RWPE1 (cell line): ENCODE measurements at regions not wholly inside any gene's neighbourhood (a gene's known extent, or its start where the extent isn't known, plus 50 kb on each side); places are given as distances from the start of the nearest gene placed in this dataset.

Source experiments
- CTCF ChIA-PET: fragments of 350-600 bp; sonication (Branson Sonifier 250); formaldehyde crosslinking; extraction: SDS; loops from one replicate; lab custom pipeline; 2021; lab: Yijun Ruan, JAX
- POLR2A ChIA-PET: fragments of 400-600 bp; formaldehyde crosslinking; extraction: SDS; loops from one replicate; lab custom pipeline; 2020; ENCODE audit warnings: antibody characterized with exemption; ENCODE audit not compliant: low non-redundant PET; lab: Yijun Ruan, JAX
- DNase-seq: peaks from one replicate; pipeline ENCODE4 v3.0.0; 2012; ENCODE audit warnings: low spot score
- H3K27ac ChIP-seq: fragments of 450-650 bp; 2 replicates; pipeline ENCODE4 v1.5.1; 2017
- TF ChIP-seq, protein P1 (sequence below): fragments of 450-650 bp; conservative IDR thresholded peaks from 2 replicates; pipeline ENCODE4 v1.5.1; 2017; ENCODE audit warnings: low read depth, mild to moderate bottlenecking

DNA sequence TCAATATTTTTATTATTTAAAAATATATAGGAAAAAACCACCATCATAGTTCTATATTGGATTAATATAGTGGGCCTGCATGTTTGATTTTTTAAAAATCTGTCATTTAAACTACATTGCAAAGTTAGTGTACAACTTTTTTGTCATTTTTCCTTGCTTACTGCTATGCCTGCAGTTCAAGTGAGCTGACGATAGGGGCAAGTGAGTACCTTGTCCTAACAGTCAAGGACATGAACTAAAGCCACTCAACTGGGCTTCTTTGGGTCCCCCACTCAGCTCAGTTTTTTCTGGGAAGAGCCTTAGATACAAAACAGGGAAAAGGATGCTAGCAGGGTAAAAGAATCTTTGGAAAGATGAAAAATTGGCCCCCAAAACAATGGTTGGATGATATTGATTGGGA, 269.9 kb downstream of the MAN2A1 start:
- DNase-seq, result no peak
- H3K27ac ChIP-seq, result no peak overlapping the region
- POLR2A ChIA-PET, result no interaction called here
- CTCF ChIA-PET, result interaction anchor here (0.6 to 0.7 kb wide), 2 partner anchors 395 to 659 kb away, joined by 3 read pairs; no protein-coding TSS in a partner anchor
- TF ChIP-seq, protein P1, sequence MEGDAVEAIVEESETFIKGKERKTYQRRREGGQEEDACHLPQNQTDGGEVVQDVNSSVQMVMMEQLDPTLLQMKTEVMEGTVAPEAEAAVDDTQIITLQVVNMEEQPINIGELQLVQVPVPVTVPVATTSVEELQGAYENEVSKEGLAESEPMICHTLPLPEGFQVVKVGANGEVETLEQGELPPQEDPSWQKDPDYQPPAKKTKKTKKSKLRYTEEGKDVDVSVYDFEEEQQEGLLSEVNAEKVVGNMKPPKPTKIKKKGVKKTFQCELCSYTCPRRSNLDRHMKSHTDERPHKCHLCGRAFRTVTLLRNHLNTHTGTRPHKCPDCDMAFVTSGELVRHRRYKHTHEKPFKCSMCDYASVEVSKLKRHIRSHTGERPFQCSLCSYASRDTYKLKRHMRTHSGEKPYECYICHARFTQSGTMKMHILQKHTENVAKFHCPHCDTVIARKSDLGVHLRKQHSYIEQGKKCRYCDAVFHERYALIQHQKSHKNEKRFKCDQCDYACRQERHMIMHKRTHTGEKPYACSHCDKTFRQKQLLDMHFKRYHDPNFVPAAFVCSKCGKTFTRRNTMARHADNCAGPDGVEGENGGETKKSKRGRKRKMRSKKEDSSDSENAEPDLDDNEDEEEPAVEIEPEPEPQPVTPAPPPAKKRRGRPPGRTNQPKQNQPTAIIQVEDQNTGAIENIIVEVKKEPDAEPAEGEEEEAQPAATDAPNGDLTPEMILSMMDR, result no peak

GRCh38 chr5:109961751-109962150, 272.0 kb downstream of the MAN2A1 start:
- POLR2A ChIA-PET, result no interaction called here
- no peak overlapping the region for H3K27ac ChIP-seq
- CTCF ChIA-PET, result interaction anchor here (0.6 kb wide), 2 partner anchors 32 to 174 kb away, joined by 3 to 4 read pairs; no protein-coding TSS in a partner anchor
- DNase-seq, result no peak
- TF ChIP-seq, protein P1, result no peak

- TF ChIP-seq, protein P1, result no peak
- DNase-seq, result no peak
- no peak overlapping the region for H3K27ac ChIP-seq
- ChIA-PET POLR2A (no interaction called here), CTCF (interaction anchor here (0.7 kb wide), 2 partner anchors 8 to 14 kb away, joined by 3 to 6 read pairs; no protein-coding TSS in a partner anchor)
These were observed 273.3 kb downstream of the MAN2A1 start for GRCh38 chr5:109962882-109963603.

DNA sequence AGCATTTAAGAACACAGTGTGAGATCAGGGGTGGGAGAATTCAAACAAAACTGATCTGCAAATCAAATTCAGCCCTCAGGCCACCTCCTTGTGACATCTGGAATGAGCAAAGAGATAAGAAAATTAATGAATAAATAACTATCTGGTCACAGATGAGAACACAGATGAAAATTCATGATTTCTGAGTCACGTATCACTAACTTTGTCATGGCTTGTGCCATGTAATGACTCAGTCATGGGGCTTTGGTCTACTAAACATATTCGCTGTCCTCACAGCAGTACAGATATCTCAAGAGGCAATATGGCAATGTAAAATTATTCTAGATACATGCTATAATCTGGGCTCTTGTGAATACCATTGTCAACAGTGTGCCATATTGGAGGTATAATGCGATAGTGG, 274.4 kb downstream of the MAN2A1 start:
- no peak overlapping the region for H3K27ac ChIP-seq
- ChIA-PET CTCF (no interaction called here), POLR2A (no interaction called here)
- TF ChIP-seq, protein P1, result no peak
- peak; percentile 16 for DNase-seq

GRCh38 chr5:109965634-109966033, 275.9 kb downstream of the MAN2A1 start:
- CTCF ChIA-PET, result no interaction called here
- DNase-seq, result no peak
- POLR2A ChIA-PET, result no interaction called here
- H3K27ac ChIP-seq, result no peak overlapping the region
- TF ChIP-seq, protein P1, result no peak

DNA sequence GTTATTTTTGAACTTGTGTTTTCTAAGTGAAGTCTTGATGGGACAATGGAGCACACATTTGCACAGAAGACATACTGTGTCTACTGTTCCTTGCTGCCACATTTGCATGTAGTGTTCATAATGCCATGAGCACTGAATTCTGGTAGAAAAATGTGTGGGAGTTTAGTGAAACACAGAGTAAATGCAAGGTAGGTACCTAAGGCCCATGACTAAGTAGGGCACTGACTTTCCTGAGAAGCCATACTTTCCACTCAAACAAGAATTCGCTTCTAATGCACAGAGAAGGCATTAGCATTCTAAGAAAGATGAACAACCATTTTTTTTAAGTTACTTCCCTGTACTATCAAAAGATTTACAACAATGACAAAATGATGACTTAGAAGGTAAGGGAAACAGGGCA, 282.2 kb downstream of the MAN2A1 start:
- TF ChIP-seq, protein P1, result no peak
- ChIA-PET CTCF (no interaction called here), POLR2A (no interaction called here)
- H3K27ac ChIP-seq, result no peak overlapping the region
- no peak for DNase-seq
